ENCODE measurements at regions not wholly inside any gene's neighbourhood (a gene's known extent, or its start where the extent isn't known, plus 50 kb on each side); places are given as distances from the start of the nearest gene placed in this dataset.

GRCh38 chr14:76599141-76599540, 162.1 kb upstream of the VASH1 start:
- TF ChIP-seq CTCF (IDR thresholded peaks at IDR 0.05), result no peak
- TF ChIP-seq POLR2A (IDR thresholded peaks at IDR 0.05), result no peak

Data from esophagus squamous epithelium (tissue), 4 donors.